ENCODE measurements at regions not wholly inside any gene's neighbourhood (a gene's known extent, or its start where the extent isn't known, plus 50 kb on each side); places are given as distances from the start of the nearest gene placed in this dataset.

GRCh38 chr13:65600702-65601101, 1629.4 kb downstream of the PCDH9 start:
- intact Hi-C loops (cut with DNase I, micrococcal nuclease), result no loop called here
- H3K4me3 Mint-ChIP-seq, result no peak overlapping the region
- no peak overlapping the region for H3K4me3 ChIP-seq (ENCODE audit: low read length)
- ATAC-seq (ENCODE audit: poor library complexity) (no peak), DNase-seq (no peak)
- H3K4me1 Mint-ChIP-seq (ENCODE audit: low read depth), result no peaks in the 10 kb centered on the region
- CTCF ChIA-PET, result no interaction called here
- POLR2A ChIA-PET, result no interaction called here
- H3K27me3 Mint-ChIP-seq, result no peaks in the 10 kb centered on the region
- no peaks in the 10 kb centered on the region for H3K36me3 Mint-ChIP-seq (ENCODE audit: low read depth)
- no peak overlapping the region for H3K27ac ChIP-seq (ENCODE audit: low read depth in 1 of 2, low read length in 2 of 2)
- H3K9me3 ChIP-seq (ENCODE audit: control insufficient read depth in 1 of 2, insufficient read depth in 1 of 2, low read length in 2 of 2), result peaks cover 0 to 5% of the 10 kb centered on the region in 2 experiments
- peaks cover 11% of the 10 kb centered on the region for H3K9me3 Mint-ChIP-seq
- H3K27ac Mint-ChIP-seq, result no peak overlapping the region
- H3K4me1 ChIP-seq (ENCODE audit: insufficient read depth, low read length), result no peaks in the 10 kb centered on the region
- H3K27me3 ChIP-seq (ENCODE audit: control insufficient read depth in 1 of 2, insufficient read depth in 2 of 2, low read length in 2 of 2), result no peaks in the 10 kb centered on the region
- no peak for TF ChIP-seq CTCF (IDR thresholded peaks at IDR 0.05)
- H3K36me3 ChIP-seq (ENCODE audit: insufficient read depth, low read length), result no peaks in the 10 kb centered on the region

DNA sequence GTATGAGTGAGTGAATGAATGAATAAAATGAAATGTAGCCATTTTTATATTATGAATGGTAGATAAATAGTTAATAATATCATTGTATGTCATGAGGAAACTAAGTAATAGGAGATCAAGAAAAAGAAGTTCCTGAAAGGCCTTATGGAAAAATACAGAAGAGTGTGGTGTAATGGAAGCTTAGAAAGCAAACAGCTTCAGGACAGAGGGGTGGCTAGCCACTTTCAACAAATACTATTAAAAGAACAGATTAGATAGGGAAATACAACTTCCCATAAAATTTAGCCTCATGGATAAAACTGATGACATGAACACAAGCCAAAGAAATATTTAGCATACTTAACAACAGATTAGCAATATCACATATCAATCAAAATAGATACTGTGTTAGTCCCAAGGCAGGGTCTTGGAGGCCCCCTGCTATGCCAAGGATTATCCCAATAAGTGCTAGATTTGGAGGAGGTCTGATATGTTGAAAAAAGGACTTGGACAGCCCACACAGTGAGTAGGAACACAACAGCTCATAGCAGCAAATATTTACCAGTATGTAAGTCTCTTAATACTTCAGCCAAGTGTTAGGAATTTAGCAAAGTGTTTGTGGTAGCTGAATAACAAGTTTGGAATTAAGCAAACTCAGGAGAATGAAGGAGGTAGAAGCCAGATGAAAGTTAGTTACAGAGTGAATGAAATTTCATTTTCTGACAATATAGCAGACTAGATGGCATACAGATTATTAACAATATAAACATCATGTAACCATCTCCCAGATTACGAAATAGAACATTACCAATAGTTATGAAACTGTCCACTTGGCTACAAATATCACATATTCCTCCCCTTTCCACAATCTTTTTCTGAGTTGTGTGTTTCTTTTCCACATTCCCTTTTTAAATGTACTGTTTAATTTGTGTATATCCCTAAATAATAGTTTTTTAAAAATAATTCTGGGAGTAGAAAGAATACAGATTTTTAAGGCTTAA, 1632.0 kb downstream of the PCDH9 start:
- Histone ChIP-seq H3K36me3 (ENCODE audit: insufficient read depth, low read length) (no peaks in the 10 kb centered on the region), H3K4me3 (ENCODE audit: low read length) (no peak overlapping the region), H3K4me1 (ENCODE audit: insufficient read depth, low read length) (no peaks in the 10 kb centered on the region), H3K27me3 (ENCODE audit: control insufficient read depth in 1 of 2, insufficient read depth in 2 of 2, low read length in 2 of 2) (no peaks in the 10 kb centered on the region), H3K27ac (ENCODE audit: low read depth in 1 of 2, low read length in 2 of 2) (no peak overlapping the region), H3K9me3 (ENCODE audit: control insufficient read depth in 1 of 2, insufficient read depth in 1 of 2, low read length in 2 of 2) (no peaks in the 10 kb centered on the region)
- Mint-ChIP-seq H3K4me1 (ENCODE audit: low read depth) (no peaks in the 10 kb centered on the region), H3K36me3 (ENCODE audit: low read depth) (no peaks in the 10 kb centered on the region), H3K4me3 (no peak overlapping the region), H3K9me3 (peaks cover 4% of the 10 kb centered on the region), H3K27me3 (no peaks in the 10 kb centered on the region), H3K27ac (no peak overlapping the region)
- intact Hi-C loops (cut with DNase I, micrococcal nuclease), result no loop called here
- ChIA-PET POLR2A (no interaction called here), CTCF (no interaction called here)
- TF ChIP-seq CTCF (IDR thresholded peaks at IDR 0.05), result no peak
- DNase-seq (no peak), ATAC-seq (ENCODE audit: poor library complexity) (no peak)

GRCh38 chr13:65595916-65596315, 1634.2 kb downstream of the PCDH9 start:
- no peaks in the 10 kb centered on the region for H3K27me3 ChIP-seq (ENCODE audit: control insufficient read depth in 1 of 2, insufficient read depth in 2 of 2, low read length in 2 of 2)
- H3K9me3 ChIP-seq (ENCODE audit: control insufficient read depth in 1 of 2, insufficient read depth in 1 of 2, low read length in 2 of 2), result no peaks in the 10 kb centered on the region
- H3K36me3 ChIP-seq (ENCODE audit: insufficient read depth, low read length), result no peaks in the 10 kb centered on the region
- peaks cover 6% of the 10 kb centered on the region for H3K9me3 Mint-ChIP-seq
- CTCF ChIA-PET, result no interaction called here
- intact Hi-C loops (cut with DNase I, micrococcal nuclease), result no loop called here
- H3K4me3 ChIP-seq (ENCODE audit: low read length), result no peak overlapping the region
- no peak for ATAC-seq (ENCODE audit: poor library complexity)
- H3K4me3 Mint-ChIP-seq, result no peak overlapping the region
- H3K27me3 Mint-ChIP-seq, result no peaks in the 10 kb centered on the region
- no peaks in the 10 kb centered on the region for H3K4me1 ChIP-seq (ENCODE audit: insufficient read depth, low read length)
- TF ChIP-seq CTCF (IDR thresholded peaks at IDR 0.05), result no peak
- H3K36me3 Mint-ChIP-seq (ENCODE audit: low read depth), result no peaks in the 10 kb centered on the region
- no peak for DNase-seq
- no peak overlapping the region for H3K27ac ChIP-seq (ENCODE audit: low read depth in 1 of 2, low read length in 2 of 2)
- no peaks in the 10 kb centered on the region for H3K4me1 Mint-ChIP-seq (ENCODE audit: low read depth)
- no peak overlapping the region for H3K27ac Mint-ChIP-seq
- POLR2A ChIA-PET, result no interaction called here
